ENCODE measurements at regions not wholly inside any gene's neighbourhood (a gene's known extent, or its start where the extent isn't known, plus 50 kb on each side); places are given as distances from the start of the nearest gene placed in this dataset.

- Histone ChIP-seq H3K4me1 (no peaks in the 10 kb centered on the region), H3K27me3 (no peaks in the 10 kb centered on the region), H3K27ac (no peak overlapping the region), H3K36me3 (no peaks in the 10 kb centered on the region), H3K4me3 (no peak overlapping the region), H3K9me3 (no peaks in the 10 kb centered on the region)
- ATAC-seq (no peak), DNase-seq (no peak)
- in situ Hi-C loops (cut with MboI; ENCODE audit: low sequenced_read_pairs in 4 of 4), result no loop called here
- intact Hi-C loops (cut with DNase I; ENCODE audit: low total_unique reads), result no loop called here
- no peak for TF ChIP-seq POLR2A (IDR thresholded peaks at IDR 0.05)
- TF ChIP-seq, protein P1, sequence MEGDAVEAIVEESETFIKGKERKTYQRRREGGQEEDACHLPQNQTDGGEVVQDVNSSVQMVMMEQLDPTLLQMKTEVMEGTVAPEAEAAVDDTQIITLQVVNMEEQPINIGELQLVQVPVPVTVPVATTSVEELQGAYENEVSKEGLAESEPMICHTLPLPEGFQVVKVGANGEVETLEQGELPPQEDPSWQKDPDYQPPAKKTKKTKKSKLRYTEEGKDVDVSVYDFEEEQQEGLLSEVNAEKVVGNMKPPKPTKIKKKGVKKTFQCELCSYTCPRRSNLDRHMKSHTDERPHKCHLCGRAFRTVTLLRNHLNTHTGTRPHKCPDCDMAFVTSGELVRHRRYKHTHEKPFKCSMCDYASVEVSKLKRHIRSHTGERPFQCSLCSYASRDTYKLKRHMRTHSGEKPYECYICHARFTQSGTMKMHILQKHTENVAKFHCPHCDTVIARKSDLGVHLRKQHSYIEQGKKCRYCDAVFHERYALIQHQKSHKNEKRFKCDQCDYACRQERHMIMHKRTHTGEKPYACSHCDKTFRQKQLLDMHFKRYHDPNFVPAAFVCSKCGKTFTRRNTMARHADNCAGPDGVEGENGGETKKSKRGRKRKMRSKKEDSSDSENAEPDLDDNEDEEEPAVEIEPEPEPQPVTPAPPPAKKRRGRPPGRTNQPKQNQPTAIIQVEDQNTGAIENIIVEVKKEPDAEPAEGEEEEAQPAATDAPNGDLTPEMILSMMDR (IDR thresholded peaks at IDR 0.05 in 4 of 5, conservative IDR thresholded peaks at IDR 0.05 in 1 of 5), result no peak
Observed at GRCh38 chr16:48860341-48860740, 250.4 kb upstream of the N4BP1 start.

GRCh38 chr16:48852951-48853350 is 243.0 kb upstream of the N4BP1 start:
- in situ Hi-C loops (cut with MboI; ENCODE audit: low sequenced_read_pairs in 4 of 4), result no loop called here
- no peak for ATAC-seq
- intact Hi-C loops (cut with DNase I; ENCODE audit: low total_unique reads), result no loop called here

DNA sequence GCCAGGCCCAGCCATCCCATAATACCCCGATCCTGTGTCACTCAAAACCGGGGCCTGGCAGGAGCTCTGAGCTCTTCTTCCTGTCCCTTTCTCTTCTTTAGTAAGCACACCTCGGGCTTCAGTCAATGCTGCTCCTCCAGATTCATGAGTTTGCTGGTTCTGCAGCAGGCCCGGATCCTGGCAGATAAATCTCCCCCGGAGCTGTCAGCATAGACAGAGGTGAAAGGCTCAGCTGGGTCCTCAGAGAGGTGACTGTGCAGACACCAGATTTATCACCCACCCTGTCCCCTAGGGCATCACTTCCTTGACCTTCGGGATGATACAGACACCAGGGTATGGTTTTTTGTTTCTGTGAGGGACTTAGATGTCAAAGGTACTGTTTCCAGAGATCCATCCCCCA is 242.5 kb upstream of the N4BP1 start:
- H3K4me1 ChIP-seq, result no peaks in the 10 kb centered on the region
- in situ Hi-C loops (cut with MboI; ENCODE audit: low sequenced_read_pairs in 4 of 4) (no loop called here), intact Hi-C loops (cut with DNase I; ENCODE audit: low total_unique reads) (no loop called here)
- TF ChIP-seq, protein P1 (IDR thresholded peaks at IDR 0.05 in 4 of 5, conservative IDR thresholded peaks at IDR 0.05 in 1 of 5), result no peak
- TF ChIP-seq POLR2A (IDR thresholded peaks at IDR 0.05), result no peak
- no peaks in the 10 kb centered on the region for H3K27me3 ChIP-seq
- DNase-seq, result no peak
- H3K9me3 ChIP-seq, result no peaks in the 10 kb centered on the region
- H3K27ac ChIP-seq, result no peak overlapping the region
- H3K4me3 ChIP-seq, result no peak overlapping the region
- H3K36me3 ChIP-seq, result no peaks in the 10 kb centered on the region
- no peak for ATAC-seq

More at GRCh38 chr16:48852951-48853350, 243.0 kb upstream of the N4BP1 start:
- no peak for TF ChIP-seq POLR2A (IDR thresholded peaks at IDR 0.05)
- TF ChIP-seq, protein P1 (IDR thresholded peaks at IDR 0.05 in 4 of 5, conservative IDR thresholded peaks at IDR 0.05 in 1 of 5), result no peak
- no peak overlapping the region for H3K27ac ChIP-seq
- H3K4me3 ChIP-seq, result no peak overlapping the region
- no peaks in the 10 kb centered on the region for H3K27me3 ChIP-seq
- DNase-seq, result no peak
- H3K36me3 ChIP-seq, result no peaks in the 10 kb centered on the region
- H3K4me1 ChIP-seq, result no peaks in the 10 kb centered on the region
- H3K9me3 ChIP-seq, result no peaks in the 10 kb centered on the region

GRCh38 chr16:48850097-48850770 is 240.3 kb upstream of the N4BP1 start:
- Histone ChIP-seq H3K4me3 (no peak overlapping the region), H3K36me3 (no peaks in the 10 kb centered on the region), H3K9me3 (no peaks in the 10 kb centered on the region), H3K27me3 (no peaks in the 10 kb centered on the region), H3K4me1 (no peaks in the 10 kb centered on the region), H3K27ac (no peak overlapping the region)
- intact Hi-C loops (cut with DNase I; ENCODE audit: low total_unique reads) (no loop called here), in situ Hi-C loops (cut with MboI; ENCODE audit: low sequenced_read_pairs in 4 of 4) (no loop called here)
- no peak for DNase-seq
- TF ChIP-seq POLR2A (IDR thresholded peaks at IDR 0.05), result no peak
- ATAC-seq, result no peak

- ATAC-seq, result no peak
- Histone ChIP-seq H3K27ac (no peak overlapping the region), H3K27me3 (no peaks in the 10 kb centered on the region), H3K4me1 (no peaks in the 10 kb centered on the region), H3K36me3 (no peaks in the 10 kb centered on the region), H3K4me3 (no peak overlapping the region), H3K9me3 (no peaks in the 10 kb centered on the region)
- in situ Hi-C loops (cut with MboI; ENCODE audit: low sequenced_read_pairs in 4 of 4) (no loop called here), intact Hi-C loops (cut with DNase I; ENCODE audit: low total_unique reads) (no loop called here)
- TF ChIP-seq, protein P1 (IDR thresholded peaks at IDR 0.05 in 4 of 5, conservative IDR thresholded peaks at IDR 0.05 in 1 of 5), result no peak
- no peak for TF ChIP-seq POLR2A (IDR thresholded peaks at IDR 0.05)
- no peak for DNase-seq
Observed at GRCh38 chr16:48846277-48846676, 236.3 kb upstream of the N4BP1 start.

Data from gastrocnemius medialis (tissue), 4 donors.